ENCODE measurements at regions not wholly inside any gene's neighbourhood (a gene's known extent, or its start where the extent isn't known, plus 50 kb on each side); places are given as distances from the start of the nearest gene placed in this dataset.

- no peak for ATAC-seq
- intact Hi-C loops (cut with DNase I), result no loop called here
- no peaks in the 10 kb centered on the region for H3K27me3 ChIP-seq
- no peaks in the 10 kb centered on the region for H3K36me3 ChIP-seq
- no peaks in the 10 kb centered on the region for H3K4me1 ChIP-seq
- H3K4me3 ChIP-seq, result no peak overlapping the region
- no peaks in the 10 kb centered on the region for H3K9me3 ChIP-seq
- no peak for TF ChIP-seq CTCF (IDR thresholded peaks at IDR 0.05)
- no peak overlapping the region for H3K27ac ChIP-seq
- DNase-seq, result no peak
These were observed 55.9 kb upstream of the SLC66A3 start for GRCh38 chr2:11099122-11100065.

DNA sequence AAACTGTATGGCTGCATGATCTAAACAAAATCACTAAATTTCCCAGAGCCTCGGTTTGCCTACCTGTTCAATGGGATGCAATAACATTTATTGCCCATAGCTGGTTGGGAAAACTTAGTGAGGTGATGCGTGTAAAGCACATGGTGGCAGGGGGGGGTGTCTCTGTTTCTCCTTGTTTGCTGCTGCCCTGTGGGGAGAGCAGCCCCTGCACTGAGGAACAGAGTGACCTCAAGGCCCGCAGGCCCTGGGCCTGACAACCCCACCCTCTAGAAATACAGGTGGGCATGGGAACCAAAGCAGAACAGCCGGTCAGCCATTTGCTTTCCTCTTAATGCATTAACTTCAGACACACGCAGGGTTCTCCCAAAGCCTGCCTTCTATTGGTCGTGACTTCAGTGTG, 55.1 kb upstream of the SLC66A3 start:
- Histone ChIP-seq H3K27ac (no peak overlapping the region), H3K27me3 (no peaks in the 10 kb centered on the region), H3K36me3 (no peaks in the 10 kb centered on the region), H3K4me1 (no peaks in the 10 kb centered on the region), H3K9me3 (no peaks in the 10 kb centered on the region), H3K4me3 (no peak overlapping the region)
- TF ChIP-seq CTCF (IDR thresholded peaks at IDR 0.05), result no peak
- ATAC-seq (no peak), DNase-seq (no peak)
- intact Hi-C loops (cut with DNase I), result no loop called here

DNA sequence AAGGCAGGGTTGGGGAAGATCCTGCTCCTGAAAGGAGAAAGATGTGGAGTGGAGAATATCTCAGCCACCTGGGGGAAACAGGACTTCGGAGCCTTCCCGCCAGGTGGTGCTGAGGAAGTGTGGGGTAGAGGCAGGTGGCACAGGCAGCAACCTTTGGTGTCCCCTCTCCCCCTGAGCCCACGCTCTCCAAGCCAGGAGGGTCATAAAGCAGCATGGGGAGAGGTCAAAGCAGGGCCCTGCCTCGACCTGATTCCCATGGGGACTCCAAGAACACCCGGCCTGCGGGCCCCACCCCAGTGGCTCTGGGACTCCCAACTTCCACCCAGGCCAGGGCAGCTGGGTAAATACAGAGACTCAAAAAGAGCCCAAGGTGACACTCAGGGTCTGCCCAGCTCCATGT, 54.3 kb upstream of the SLC66A3 start:
- DNase-seq (no peak), ATAC-seq (no peak)
- TF ChIP-seq CTCF (IDR thresholded peaks at IDR 0.05), result no peak
- no peak overlapping the region for H3K27ac ChIP-seq
- H3K27me3 ChIP-seq, result no peaks in the 10 kb centered on the region
- H3K4me3 ChIP-seq, result no peak overlapping the region
- no peaks in the 10 kb centered on the region for H3K4me1 ChIP-seq
- intact Hi-C loops (cut with DNase I), result no loop called here
- H3K36me3 ChIP-seq, result no peaks in the 10 kb centered on the region
- no peaks in the 10 kb centered on the region for H3K9me3 ChIP-seq

DNA sequence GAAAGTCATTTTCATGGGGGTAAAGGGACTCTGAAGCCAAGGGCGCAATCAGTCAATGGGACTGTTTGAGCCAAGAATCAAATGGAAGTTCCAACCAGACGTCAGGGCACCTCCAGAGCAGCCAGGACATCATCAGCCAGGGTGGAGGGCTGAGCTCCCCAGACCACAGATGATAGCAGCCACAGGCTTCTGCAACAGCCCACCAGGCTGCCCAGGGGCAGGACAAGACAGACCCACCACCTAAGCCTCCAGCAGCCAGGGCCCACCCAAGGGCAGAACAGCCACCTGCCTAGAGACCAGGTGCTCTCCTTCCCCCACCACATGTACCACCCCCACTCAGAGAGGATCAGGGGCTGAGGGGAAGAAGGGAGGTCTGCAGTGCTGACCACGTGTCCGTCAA, 53.8 kb upstream of the SLC66A3 start:
- Histone ChIP-seq H3K27me3 (no peaks in the 10 kb centered on the region), H3K4me1 (no peaks in the 10 kb centered on the region), H3K9me3 (no peaks in the 10 kb centered on the region), H3K36me3 (no peaks in the 10 kb centered on the region), H3K27ac (no peak overlapping the region), H3K4me3 (no peak overlapping the region)
- no peak for TF ChIP-seq CTCF (IDR thresholded peaks at IDR 0.05)
- DNase-seq (no peak), ATAC-seq (no peak)
- intact Hi-C loops (cut with DNase I), result no loop called here

- Histone ChIP-seq H3K27me3 (no peaks in the 10 kb centered on the region), H3K27ac (no peak overlapping the region), H3K4me1 (no peaks in the 10 kb centered on the region), H3K4me3 (no peak overlapping the region), H3K36me3 (no peaks in the 10 kb centered on the region), H3K9me3 (no peaks in the 10 kb centered on the region)
- intact Hi-C loops (cut with DNase I), result no loop called here
- TF ChIP-seq CTCF (IDR thresholded peaks at IDR 0.05), result no peak
- DNase-seq, result no peak
- ATAC-seq, result no peak
These were observed 52.8 kb upstream of the SLC66A3 start for GRCh38 chr2:11102466-11102865.
